RWPE2 (cell line): ENCODE measurements at regions not wholly inside any gene's neighbourhood (a gene's known extent, or its start where the extent isn't known, plus 50 kb on each side); places are given as distances from the start of the nearest gene placed in this dataset.

Source experiments
- ATAC-seq: fragments of 200-7000 bp; cut with Tn5 transposase; 3 replicates; pipeline ENCODE4 v1.9.1; 2021; ENCODE audit warnings: low read depth
- DNase-seq: peaks from one replicate; pipeline ENCODE4 v3.0.0-alpha.2; 2020; ENCODE audit warnings: low spot score
- H3K27ac ChIP-seq: fragments of 450-650 bp; 2 replicates; pipeline ENCODE4 v1.5.1; 2017; ENCODE audit warnings: mild to moderate bottlenecking; ENCODE audit not compliant: poor library complexity, severe bottlenecking
- H3K27me3 ChIP-seq: fragments of 250-450 bp; sonication (Bioruptor Pico); 2 replicates; pipeline ENCODE4 v1.5.1; 2021; ENCODE audit warnings: mild to moderate bottlenecking, moderate library complexity; ENCODE audit not compliant: insufficient read depth, poor library complexity, severe bottlenecking
- H3K36me3 ChIP-seq: fragments of 250-450 bp; sonication (Bioruptor Pico); 2 replicates; pipeline ENCODE4 v1.5.1; 2020; ENCODE audit warnings: low read depth, mild to moderate bottlenecking, moderate library complexity
- H3K4me1 ChIP-seq: fragments of 250-450 bp; sonication (Bioruptor Pico); 2 replicates; pipeline ENCODE4 v1.5.1; 2021; ENCODE audit warnings: mild to moderate bottlenecking, moderate library complexity; ENCODE audit not compliant: insufficient read depth, poor library complexity, severe bottlenecking
- H3K4me3 ChIP-seq: fragments of 250-450 bp; sonication (Bioruptor Pico); 2 replicates; pipeline ENCODE4 v1.5.1; 2021; ENCODE audit warnings: mild to moderate bottlenecking, moderate library complexity; ENCODE audit not compliant: severe bottlenecking
- H3K9me3 ChIP-seq: fragments of 250-450 bp; sonication (Bioruptor Pico); 2 replicates; pipeline ENCODE4 v1.5.1; 2021; ENCODE audit warnings: mild to moderate bottlenecking, moderate library complexity; ENCODE audit not compliant: severe bottlenecking
- CTCF ChIP-seq: fragments of 450-650 bp; IDR thresholded peaks from one replicate; pipeline ENCODE4 v1.5.1; 2017; ENCODE audit warnings: mild to moderate bottlenecking, moderate library complexity; ENCODE audit not compliant: poor library complexity, severe bottlenecking

GRCh38 chr4:13982010-13982409 is 354.5 kb upstream of the BOD1L1 start:
- H3K27ac ChIP-seq: no peak overlapping the region
- H3K36me3 ChIP-seq: no peaks in the 10 kb centered on the region
- DNase-seq (no peak), ATAC-seq (no peak)
- no peak for TF ChIP-seq CTCF
- H3K27me3 ChIP-seq: no peaks in the 10 kb centered on the region
- no peaks in the 10 kb centered on the region for H3K4me1 ChIP-seq
- H3K4me3 ChIP-seq: no peak overlapping the region
- H3K9me3 ChIP-seq: no peaks in the 10 kb centered on the region

GRCh38 chr4:13983189-13983790 is 355.8 kb upstream of the BOD1L1 start:
- H3K4me3 ChIP-seq: no peak overlapping the region
- DNase-seq (no peak), ATAC-seq (no peak)
- H3K9me3 ChIP-seq: no peaks in the 10 kb centered on the region
- H3K27me3 ChIP-seq: no peaks in the 10 kb centered on the region
- TF ChIP-seq CTCF: no peak
- no peak overlapping the region for H3K27ac ChIP-seq
- peaks cover 6% of the 10 kb centered on the region for H3K4me1 ChIP-seq
- H3K36me3 ChIP-seq: no peaks in the 10 kb centered on the region

- ATAC-seq: no peak
These were observed 357.7 kb upstream of the BOD1L1 start for GRCh38 chr4:13984991-13985800.

GRCh38 chr4:13985837-13986236 is 358.3 kb upstream of the BOD1L1 start:
- DNase-seq (no peak), ATAC-seq (no peak)
- Histone ChIP-seq H3K27me3 (no peaks in the 10 kb centered on the region), H3K36me3 (no peaks in the 10 kb centered on the region), H3K4me3 (no peak overlapping the region), H3K9me3 (no peaks in the 10 kb centered on the region), H3K4me1 (peaks cover 18% of the 10 kb centered on the region), H3K27ac (no peak overlapping the region)
- no peak for TF ChIP-seq CTCF

More at GRCh38 chr4:13984991-13985800, 357.7 kb upstream of the BOD1L1 start:
- Histone ChIP-seq H3K4me1 (peaks cover 18% of the 10 kb centered on the region), H3K36me3 (no peaks in the 10 kb centered on the region), H3K9me3 (no peaks in the 10 kb centered on the region), H3K27ac (no peak overlapping the region), H3K4me3 (no peak overlapping the region), H3K27me3 (no peaks in the 10 kb centered on the region)
- TF ChIP-seq CTCF: no peak
- DNase-seq: no peak

- H3K4me1 ChIP-seq: peaks cover 18% of the 10 kb centered on the region
- H3K27me3 ChIP-seq: no peaks in the 10 kb centered on the region
- ATAC-seq: no peak
- no peak overlapping the region for H3K27ac ChIP-seq
- no peak for TF ChIP-seq CTCF
- DNase-seq: no peak
- H3K4me3 ChIP-seq: no peak overlapping the region
- no peaks in the 10 kb centered on the region for H3K9me3 ChIP-seq
- no peaks in the 10 kb centered on the region for H3K36me3 ChIP-seq
These were observed 359.0 kb upstream of the BOD1L1 start for GRCh38 chr4:13986548-13986947.
